Heart right ventricle (tissue), 16 donors: ENCODE measurements at regions not wholly inside any gene's neighbourhood (a gene's known extent, or its start where the extent isn't known, plus 50 kb on each side); places are given as distances from the start of the nearest gene placed in this dataset.
"Not testable (repeated sequence)": the region's sequence is repeated elsewhere in the genome, so short reads cannot be mapped to it uniquely, and the experiment has no call there.

Source experiments
- ATAC-seq, 8 donors: fragments of 200-7000 bp; cut with Tn5 transposase; one replicate each; pipeline ENCODE4 v1.9.1; 2020; ENCODE audit warnings: mild to moderate bottlenecking in 8 of 8, moderate library complexity in 8 of 8, moderate number of reproducible peaks in 1 of 8
- DNase-seq, 2 donors: peaks; one replicate each; pipeline ENCODE4 v3.0.0-alpha.2; 2020
- H3K27ac ChIP-seq, 10 donors: fragments of 200-600 bp; sonication (generic) in 2 of 10; one replicate each; pipeline versions ENCODE4 v1.5.0 to v1.8.0; 2020 to 2022; ENCODE audit warnings: mild to moderate bottlenecking in 3 of 10
- H3K27me3 ChIP-seq, 7 donors: fragments of 200-600 bp; one replicate each; pipeline ENCODE4 v1.8.0; 2021 to 2022; ENCODE audit warnings: mild to moderate bottlenecking in 2 of 7
- H3K36me3 ChIP-seq, 9 donors: fragments of 200-600 bp; sonication (generic) in 1 of 9; one replicate each; pipeline versions ENCODE4 v1.5.0 to v1.8.0; 2020 to 2022; ENCODE audit warnings: mild to moderate bottlenecking in 2 of 9
- H3K4me1 ChIP-seq, 9 donors: fragments of 200-600 bp; sonication (generic) in 1 of 9; one replicate each; pipeline versions ENCODE4 v1.5.0 to v1.8.0; 2020 to 2022; ENCODE audit warnings: mild to moderate bottlenecking in 4 of 9
- H3K4me3 ChIP-seq, 10 donors: fragments of 200-600 bp; sonication (generic) in 2 of 10; one replicate each; pipeline versions ENCODE4 v1.5.0 to v1.8.0; 2020 to 2022; ENCODE audit warnings: mild to moderate bottlenecking in 7 of 10, moderate library complexity in 2 of 10
- H3K9me3 ChIP-seq, 11 donors: fragments of 200-600 bp in 10 of 11; sonication (generic) in 2 of 11; one replicate each; pipeline versions ENCODE4 v1.5.0 to v1.8.0; 2013 to 2022; ENCODE audit warnings: mild to moderate bottlenecking in 2 of 11, control low read depth in 1 of 11, moderate library complexity in 1 of 11
- CTCF ChIP-seq, 9 donors: fragments of 200-600 bp; sonication (generic) in 2 of 9; IDR thresholded peaks; one replicate each; pipeline versions ENCODE4 v1.5.0 to v1.8.0; 2021 to 2022; ENCODE audit warnings: antibody characterized with exemption in 9 of 9, mild to moderate bottlenecking in 5 of 9, moderate library complexity in 1 of 9
- WGBS, 2 donors: extraction: QIAGEN DNeasy Blood & Tissue Kit; methylation state at CpG; one replicate each; pipeline ENCODE4 v1.1.7; 2013; ENCODE audit warnings: inconsistent platforms in 1 of 2; 5-methylcytosine and 5-hydroxymethylcytosine counted together
- intact Hi-C, 10 donors: fragments of 100-400 bp; cut with DNase I; formaldehyde crosslinking; loops; one replicate each; pipeline versions ENCODE4 v1.11.1 to v1.14.2; 2022
- donor health status: Arrhythmogenic right ventricular cardiomyopathy.
- donor health status: ischemic (EF 13 %, LVEDD 7.1; RV severe dilation, severe dysfunction).
- donor health status: healthy with polysubstance abuse.
- donor health status: DM: no; HTN: yes; CAD: no.
- donor health status: DM: no; HTN: no; CAD: no.
- donor health status: ischemic (EF 25% LVEDD 6.9; RV normal size, moderate dysfunction).
- donor health status: ischemic (EF 25% LVEDD 5.7; RV mildly dilated, moderate dysfunction).
- donor health status: healthy.
- donor health status: DM: yes; HTN: yes; CAD: no.
- donor health status: Ischemic cardiomyopathy.
- donor health status: ischemic (EF 35%, LVEDD 5.7; RV mildly dilated, moderate dysfunction).
- donor health status: nonischemic (EF 11% LVEDD 7.7; RV severe dilation, severe dysfunction).
- donor health status: DM: yes; HTN: yes; CAD: no.
- donor health status: PGD.
- donor health status: ischemic (EF 29% LVEDD 5.4; RV normal size, mild dysfunction).
- donor health status: nonischemic (EF 23%, LVEDD 6.1; RV moderate dilation, normal function).

GRCh38 chr2:111266556-111266955, 145.8 kb downstream of the BCL2L11 start:
- peaks cover 0 to 11% (median 0%) of the 10 kb centered on the region in 9 donors for H3K4me1 ChIP-seq
- DNase-seq, H3K9me3 ChIP-seq, H3K27me3 ChIP-seq, H3K4me3 ChIP-seq, H3K36me3 ChIP-seq, intact Hi-C loops, H3K27ac ChIP-seq: not testable (repeated sequence)
- 79 to 89% methylated on average over 6 of the region's 6 CpGs for WGBS, 2 donors
- peak in 1 of 8 donors; percentile 8 for ATAC-seq

- H3K4me3 ChIP-seq, H3K27me3 ChIP-seq, H3K9me3 ChIP-seq, intact Hi-C loops, H3K36me3 ChIP-seq: not testable (repeated sequence)
- DNase-seq (peak; percentile 80 to 84), ATAC-seq (peak; percentile 96 to 99 (median 98))
- Histone ChIP-seq H3K27ac (peak overlapping the region in 1 of 10 donors; percentile 25), H3K4me1 (peaks cover 0 to 11% (median 0%) of the 10 kb centered on the region in 9 donors)
- 26 to 37% methylated on average over 14 of the region's 14 CpGs for WGBS, 2 donors
- TF ChIP-seq CTCF (IDR thresholded peaks at IDR 0.05) = peak in 5 of 9 donors; percentile 8 to 50 (median 48)
These were observed 146.3 kb downstream of the BCL2L11 start for GRCh38 chr2:111267038-111267437.

GRCh38 chr2:111269761-111270323, 149.1 kb downstream of the BCL2L11 start:
- ATAC-seq, H3K4me3 ChIP-seq, H3K27ac ChIP-seq, H3K36me3 ChIP-seq, intact Hi-C loops, H3K9me3 ChIP-seq, H3K27me3 ChIP-seq, DNase-seq: not testable (repeated sequence)
- WGBS, 2 donors = 100% methylated on average over 1 of the region's 4 CpGs; no CpG with 5 or more reads in 1 of the 2 donors
- H3K4me1 ChIP-seq = peaks cover 0 to 11% (median 0%) of the 10 kb centered on the region in 9 donors

GRCh38 chr2:111270569-111270968, 149.9 kb downstream of the BCL2L11 start:
- peak in 1 of 8 donors; percentile 11 for ATAC-seq
- DNase-seq, H3K36me3 ChIP-seq, H3K27me3 ChIP-seq, H3K9me3 ChIP-seq, intact Hi-C loops, H3K27ac ChIP-seq, H3K4me3 ChIP-seq: not testable (repeated sequence)
- H3K4me1 ChIP-seq = peaks cover 0 to 18% (median 0%) of the 10 kb centered on the region in 9 donors
- 50 to 52% methylated on average over 1 to 2 of the region's 3 CpGs for WGBS, 2 donors

GRCh38 chr2:111271647-111272304, 151.1 kb downstream of the BCL2L11 start:
- H3K9me3 ChIP-seq, H3K27ac ChIP-seq, intact Hi-C loops, ATAC-seq, H3K36me3 ChIP-seq, DNase-seq, H3K4me3 ChIP-seq, H3K27me3 ChIP-seq: not testable (repeated sequence)
- H3K4me1 ChIP-seq = peaks cover 0 to 18% (median 0%) of the 10 kb centered on the region in 9 donors
- WGBS, 2 donors = 90 to 99% methylated on average over 5 to 6 of the region's 8 CpGs

- ATAC-seq, H3K9me3 ChIP-seq, H3K27ac ChIP-seq, intact Hi-C loops, H3K27me3 ChIP-seq, H3K36me3 ChIP-seq, DNase-seq, H3K4me3 ChIP-seq: not testable (repeated sequence)
- WGBS, 2 donors = 43 to 50% methylated on average over 3 of the region's 7 CpGs
- peaks cover 0 to 11% (median 0%) of the 10 kb centered on the region in 9 donors for H3K4me1 ChIP-seq
These were observed 152.3 kb downstream of the BCL2L11 start for GRCh38 chr2:111273007-111273406.

GRCh38 chr2:111275047-111275853, 154.5 kb downstream of the BCL2L11 start:
- Histone ChIP-seq H3K27ac (peak overlapping the region in 7 of 10 donors; percentile 19 to 73 (median 62)), H3K4me1 (peaks cover 0 to 11% (median 0%) of the 10 kb centered on the region in 9 donors)
- intact Hi-C loops, H3K27me3 ChIP-seq, H3K4me3 ChIP-seq, H3K9me3 ChIP-seq, H3K36me3 ChIP-seq: not testable (repeated sequence)
- WGBS, 2 donors = 38 to 40% methylated on average over 13 of the region's 15 CpGs
- DNase-seq = peak; percentile 17 to 45
- peak; percentile 66 to 92 (median 88) for ATAC-seq

GRCh38 chr2:111275854-111276171, 155.1 kb downstream of the BCL2L11 start:
- H3K27me3 ChIP-seq, intact Hi-C loops, H3K9me3 ChIP-seq, H3K36me3 ChIP-seq, H3K4me3 ChIP-seq, DNase-seq: not testable (repeated sequence)
- peaks cover 0 to 11% (median 0%) of the 10 kb centered on the region in 9 donors for H3K4me1 ChIP-seq
- H3K27ac ChIP-seq = peak overlapping the region in 1 of 10 donors; percentile 73
- 40 to 59% methylated on average over 2 of the region's 3 CpGs for WGBS, 2 donors
- peak in 7 of 8 donors; percentile 5 to 70 (median 43) for ATAC-seq

- DNase-seq, H3K4me3 ChIP-seq, H3K27ac ChIP-seq, H3K36me3 ChIP-seq, ATAC-seq, H3K27me3 ChIP-seq, H3K9me3 ChIP-seq, intact Hi-C loops: not testable (repeated sequence)
- peaks cover 0 to 11% (median 0%) of the 10 kb centered on the region in 9 donors for H3K4me1 ChIP-seq
- 88 to 100% methylated on average over 2 to 3 of the region's 3 CpGs for WGBS, 2 donors
These were observed 157.4 kb downstream of the BCL2L11 start for GRCh38 chr2:111278133-111278532.

GRCh38 chr2:111280709-111281286, 160.1 kb downstream of the BCL2L11 start:
- ATAC-seq, intact Hi-C loops, H3K27ac ChIP-seq, H3K4me1 ChIP-seq, H3K36me3 ChIP-seq, H3K4me3 ChIP-seq, H3K9me3 ChIP-seq, DNase-seq, H3K27me3 ChIP-seq: not testable (repeated sequence)
- 58 to 98% methylated on average over 2 of the region's 6 CpGs for WGBS, 2 donors
